ENCODE measurements at regions not wholly inside any gene's neighbourhood (a gene's known extent, or its start where the extent isn't known, plus 50 kb on each side); places are given as distances from the start of the nearest gene placed in this dataset.

- TF ChIP-seq CTCF (IDR thresholded peaks at IDR 0.05) (no peak), POLR2A (IDR thresholded peaks at IDR 0.05) (no peak)
Measured at GRCh38 chr2:226031647-226032501, 632.4 kb downstream of the NYAP2 start.

Measured in testis (tissue), 2 donors.